ENCODE measurements at regions not wholly inside any gene's neighbourhood (a gene's known extent, or its start where the extent isn't known, plus 50 kb on each side); places are given as distances from the start of the nearest gene placed in this dataset.

DNA sequence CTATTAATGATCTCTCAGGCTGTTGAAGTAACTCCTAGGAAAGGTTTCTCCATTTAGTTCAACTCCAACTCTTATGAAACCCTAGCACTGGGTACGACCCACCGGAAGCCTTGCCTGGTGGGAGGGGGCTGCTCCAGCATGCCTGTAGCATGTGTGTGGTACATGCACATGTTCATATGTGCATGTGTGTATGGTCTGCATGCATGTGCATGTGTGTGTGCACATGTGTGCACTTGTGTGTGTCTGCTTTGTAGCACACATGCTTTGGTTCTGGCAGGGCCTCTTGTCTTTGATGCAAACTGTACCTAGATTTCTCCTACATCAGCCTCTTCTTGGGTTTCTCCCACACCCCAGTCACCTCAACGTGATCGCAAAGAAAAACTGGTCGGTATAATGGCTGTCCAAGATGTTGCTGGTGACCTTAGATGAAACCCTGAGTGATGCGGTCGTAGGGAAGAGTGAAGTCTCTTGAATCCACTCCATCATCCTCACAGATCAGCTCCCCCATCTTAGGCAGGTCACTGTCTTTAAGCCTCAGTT lies 193.5 kb downstream of the MYLK4 start:
- H3K4me1 ChIP-seq (ENCODE audit: control insufficient read depth in 3 of 3, insufficient read depth in 3 of 3, low read length in 3 of 3) = no peaks in the 10 kb centered on the region
- no peak overlapping the region for H3K27ac ChIP-seq (ENCODE audit: low read depth, low read length)
- no peak overlapping the region for H3K4me3 ChIP-seq (ENCODE audit: low read length in 3 of 3)
- no peak overlapping the region for H3K9ac ChIP-seq (ENCODE audit: low read depth in 1 of 3, low read length in 3 of 3)
- no peaks in the 10 kb centered on the region for H3K9me3 ChIP-seq (ENCODE audit: control insufficient read depth in 3 of 3, low read length in 3 of 3)
- H3K36me3 ChIP-seq (ENCODE audit: control insufficient read depth in 3 of 3, insufficient read depth in 3 of 3, low read length in 3 of 3) = no peaks in the 10 kb centered on the region
- H3K27me3 ChIP-seq (ENCODE audit: control insufficient read depth in 3 of 3, insufficient read depth in 3 of 3, low read length in 3 of 3) = peaks cover 0 to 8% (median 0%) of the 10 kb centered on the region in 3 donors

DNA sequence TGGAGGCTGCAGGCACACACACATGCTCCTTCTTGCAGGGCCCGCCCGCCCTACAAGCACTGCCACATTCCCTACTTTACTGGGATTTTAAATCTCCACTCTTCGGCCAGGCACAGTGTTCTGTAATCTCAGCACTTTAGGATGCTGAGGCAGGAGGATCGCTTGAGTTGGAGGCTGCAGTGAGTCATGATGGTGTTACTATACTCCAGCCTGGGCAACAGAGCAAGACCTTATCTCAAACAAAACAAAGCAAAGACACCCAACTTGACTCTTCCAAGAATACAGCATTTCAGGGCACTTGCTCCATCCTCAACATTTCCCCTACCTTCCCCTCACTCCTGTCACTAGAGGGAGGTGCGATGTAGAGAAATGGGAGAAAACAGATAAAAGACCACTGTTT lies 194.0 kb downstream of the MYLK4 start:
- peaks cover 0 to 6% (median 0%) of the 10 kb centered on the region in 3 donors for H3K27me3 ChIP-seq (ENCODE audit: control insufficient read depth in 3 of 3, insufficient read depth in 3 of 3, low read length in 3 of 3)

DNA sequence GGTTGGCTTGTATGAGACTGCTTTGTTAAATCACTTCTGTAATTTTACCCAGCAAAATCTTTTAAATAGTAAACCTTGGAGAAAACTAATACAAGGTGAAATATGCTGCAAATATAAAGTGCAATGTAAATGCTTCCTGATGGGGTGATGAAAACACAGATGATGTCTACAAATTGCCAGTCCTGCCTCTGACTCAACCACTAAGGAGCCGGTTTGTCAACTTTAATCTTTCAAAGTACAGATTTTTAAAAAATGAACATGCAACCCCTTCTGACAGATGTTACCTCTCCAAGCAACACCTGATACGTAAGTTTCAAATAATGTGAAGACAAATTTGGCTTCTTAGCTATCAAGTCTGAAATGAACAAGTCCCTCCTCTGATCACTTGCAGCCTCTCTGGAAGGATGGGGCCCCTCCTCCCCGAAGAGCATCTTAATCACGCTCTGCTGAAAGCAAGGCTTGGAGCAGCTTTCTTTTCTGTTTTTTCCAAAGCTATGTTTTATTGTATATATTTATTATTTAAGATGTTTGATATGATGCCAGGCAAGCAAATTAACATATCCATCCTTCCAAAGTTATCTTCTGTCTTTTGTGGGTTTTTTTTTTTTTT lies 196.0 kb downstream of the MYLK4 start:
- H3K9me3 ChIP-seq (ENCODE audit: control insufficient read depth in 3 of 3, low read length in 3 of 3) = no peaks in the 10 kb centered on the region
- no peaks in the 10 kb centered on the region for H3K4me1 ChIP-seq (ENCODE audit: control insufficient read depth in 3 of 3, insufficient read depth in 3 of 3, low read length in 3 of 3)
- H3K36me3 ChIP-seq (ENCODE audit: control insufficient read depth in 3 of 3, insufficient read depth in 3 of 3, low read length in 3 of 3) = no peaks in the 10 kb centered on the region
- no peak overlapping the region for H3K27ac ChIP-seq (ENCODE audit: low read depth, low read length)
- peaks cover 0 to 6% (median 0%) of the 10 kb centered on the region in 3 donors for H3K27me3 ChIP-seq (ENCODE audit: control insufficient read depth in 3 of 3, insufficient read depth in 3 of 3, low read length in 3 of 3)
- no peak overlapping the region for H3K4me3 ChIP-seq (ENCODE audit: low read length in 3 of 3)
- no peak overlapping the region for H3K9ac ChIP-seq (ENCODE audit: low read depth in 1 of 3, low read length in 3 of 3)

More for the DNA sequence above, 194.0 kb downstream of the MYLK4 start:
- Histone ChIP-seq H3K4me1 (ENCODE audit: control insufficient read depth in 3 of 3, insufficient read depth in 3 of 3, low read length in 3 of 3) (no peaks in the 10 kb centered on the region), H3K27ac (ENCODE audit: low read depth, low read length) (no peak overlapping the region), H3K4me3 (ENCODE audit: low read length in 3 of 3) (no peak overlapping the region), H3K9ac (ENCODE audit: low read depth in 1 of 3, low read length in 3 of 3) (no peak overlapping the region), H3K36me3 (ENCODE audit: control insufficient read depth in 3 of 3, insufficient read depth in 3 of 3, low read length in 3 of 3) (no peaks in the 10 kb centered on the region), H3K9me3 (ENCODE audit: control insufficient read depth in 3 of 3, low read length in 3 of 3) (no peaks in the 10 kb centered on the region)

DNA sequence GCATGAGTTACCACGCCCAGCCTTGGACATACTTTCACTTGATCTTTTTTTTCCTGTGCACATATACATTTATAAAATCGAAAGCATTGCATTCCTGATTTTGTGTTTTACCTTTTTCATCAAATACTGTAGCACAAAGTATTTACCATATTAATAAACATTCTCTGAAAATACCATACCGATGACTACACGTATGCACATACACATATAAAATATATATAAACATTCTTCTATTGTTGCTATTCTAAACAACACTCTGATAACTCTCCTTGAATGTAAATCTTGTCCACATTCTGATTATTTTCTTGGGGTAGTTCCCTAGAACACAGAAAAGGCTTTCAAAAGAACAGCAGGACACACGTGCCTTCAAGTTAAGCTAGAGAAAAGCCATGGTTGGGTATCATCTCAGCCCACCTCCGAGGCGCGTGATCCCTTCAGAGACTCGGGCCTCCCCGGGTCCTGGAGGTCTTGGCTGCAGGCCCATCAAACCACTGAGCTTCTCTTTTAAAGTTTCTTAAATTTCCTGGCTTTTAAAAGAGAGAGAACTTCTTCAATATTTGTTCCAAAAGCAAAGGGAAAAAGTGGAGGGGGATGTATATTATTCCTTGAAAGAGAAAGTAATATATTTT lies 198.1 kb downstream of the MYLK4 start:
- Histone ChIP-seq H3K4me1 (ENCODE audit: control insufficient read depth in 3 of 3, insufficient read depth in 3 of 3, low read length in 3 of 3) (no peaks in the 10 kb centered on the region), H3K27me3 (ENCODE audit: control insufficient read depth in 3 of 3, insufficient read depth in 3 of 3, low read length in 3 of 3) (peaks cover 0 to 3% (median 0%) of the 10 kb centered on the region in 3 donors), H3K9ac (ENCODE audit: low read depth in 1 of 3, low read length in 3 of 3) (no peak overlapping the region), H3K27ac (ENCODE audit: low read depth, low read length) (no peak overlapping the region), H3K36me3 (ENCODE audit: control insufficient read depth in 3 of 3, insufficient read depth in 3 of 3, low read length in 3 of 3) (no peaks in the 10 kb centered on the region), H3K4me3 (ENCODE audit: low read length in 3 of 3) (no peak overlapping the region), H3K9me3 (ENCODE audit: control insufficient read depth in 3 of 3, low read length in 3 of 3) (peaks cover 0 to 2% (median 0%) of the 10 kb centered on the region in 3 donors)

DNA sequence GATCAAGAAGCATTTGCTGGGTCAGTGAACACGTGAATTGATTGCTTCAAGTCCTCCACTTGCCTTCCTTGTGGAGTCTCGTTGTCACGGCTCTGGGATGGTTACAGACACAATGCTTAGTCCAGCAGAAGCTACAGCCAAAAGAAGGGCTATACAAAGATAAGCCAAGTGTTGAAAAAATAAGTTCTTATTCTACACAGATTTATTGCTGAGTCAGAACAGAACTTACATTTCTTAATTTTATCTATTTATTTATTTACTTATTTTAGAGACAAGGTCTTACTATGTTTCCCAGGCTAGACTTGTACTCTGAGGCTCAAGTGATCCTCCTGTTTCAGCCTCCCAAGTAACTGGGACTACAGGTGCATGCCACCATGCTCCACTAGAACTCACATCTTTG lies 199.0 kb downstream of the MYLK4 start:
- no peak overlapping the region for H3K4me3 ChIP-seq (ENCODE audit: low read length in 3 of 3)
- no peak overlapping the region for H3K9ac ChIP-seq (ENCODE audit: low read depth in 1 of 3, low read length in 3 of 3)
- H3K36me3 ChIP-seq (ENCODE audit: control insufficient read depth in 3 of 3, insufficient read depth in 3 of 3, low read length in 3 of 3) = no peaks in the 10 kb centered on the region
- no peak overlapping the region for H3K27ac ChIP-seq (ENCODE audit: low read depth, low read length)
- H3K4me1 ChIP-seq (ENCODE audit: control insufficient read depth in 3 of 3, insufficient read depth in 3 of 3, low read length in 3 of 3) = no peaks in the 10 kb centered on the region
- H3K9me3 ChIP-seq (ENCODE audit: control insufficient read depth in 3 of 3, low read length in 3 of 3) = peaks cover 0 to 2% (median 0%) of the 10 kb centered on the region in 3 donors
- H3K27me3 ChIP-seq (ENCODE audit: control insufficient read depth in 3 of 3, insufficient read depth in 3 of 3, low read length in 3 of 3) = no peaks in the 10 kb centered on the region

DNA sequence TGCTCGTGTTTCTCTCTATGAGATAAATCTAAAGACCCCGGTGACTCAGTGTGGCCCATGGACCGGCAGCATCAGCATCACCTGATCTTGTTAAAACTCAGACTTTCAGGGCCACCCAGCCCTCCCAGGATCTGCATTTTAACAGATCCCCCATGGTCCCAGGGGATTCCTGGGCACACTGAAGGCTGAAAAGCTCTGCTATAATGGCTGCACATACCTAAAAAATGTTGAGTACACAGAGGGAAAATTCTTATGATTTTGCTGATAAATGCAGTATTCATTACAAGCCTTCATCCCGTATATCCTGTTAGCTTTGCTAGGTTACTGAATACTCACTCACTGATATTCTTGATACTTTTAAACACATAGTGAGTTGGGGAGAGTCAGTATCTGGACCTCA lies 200.5 kb downstream of the MYLK4 start:
- Histone ChIP-seq H3K27ac (ENCODE audit: low read depth, low read length) (no peak overlapping the region), H3K4me1 (ENCODE audit: control insufficient read depth in 3 of 3, insufficient read depth in 3 of 3, low read length in 3 of 3) (no peaks in the 10 kb centered on the region), H3K9me3 (ENCODE audit: control insufficient read depth in 3 of 3, low read length in 3 of 3) (peaks cover 0 to 2% (median 0%) of the 10 kb centered on the region in 3 donors), H3K9ac (ENCODE audit: low read depth in 1 of 3, low read length in 3 of 3) (no peak overlapping the region), H3K36me3 (ENCODE audit: control insufficient read depth in 3 of 3, insufficient read depth in 3 of 3, low read length in 3 of 3) (no peaks in the 10 kb centered on the region), H3K27me3 (ENCODE audit: control insufficient read depth in 3 of 3, insufficient read depth in 3 of 3, low read length in 3 of 3) (no peaks in the 10 kb centered on the region), H3K4me3 (ENCODE audit: low read length in 3 of 3) (no peak overlapping the region)

DNA sequence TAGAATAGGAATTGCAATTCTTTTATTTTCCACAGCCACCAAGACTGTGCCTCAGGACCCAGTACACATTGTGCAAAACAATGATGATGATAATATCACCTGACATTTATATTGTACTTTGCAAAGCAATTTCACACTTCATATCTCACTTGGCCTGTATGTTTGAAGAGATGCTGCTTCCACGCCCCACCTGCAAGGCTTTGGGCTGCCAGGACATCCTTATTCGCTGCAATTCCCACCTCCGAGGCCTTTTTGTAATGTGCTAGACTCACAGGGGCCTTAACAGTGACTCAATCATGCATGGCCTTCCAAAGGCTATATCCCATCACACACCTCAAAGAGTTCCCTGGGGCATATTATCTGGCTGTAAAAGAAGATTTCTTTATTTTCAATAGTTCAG lies 200.9 kb downstream of the MYLK4 start:
- no peak overlapping the region for H3K4me3 ChIP-seq (ENCODE audit: low read length in 3 of 3)
- H3K27me3 ChIP-seq (ENCODE audit: control insufficient read depth in 3 of 3, insufficient read depth in 3 of 3, low read length in 3 of 3) = no peaks in the 10 kb centered on the region

DNA sequence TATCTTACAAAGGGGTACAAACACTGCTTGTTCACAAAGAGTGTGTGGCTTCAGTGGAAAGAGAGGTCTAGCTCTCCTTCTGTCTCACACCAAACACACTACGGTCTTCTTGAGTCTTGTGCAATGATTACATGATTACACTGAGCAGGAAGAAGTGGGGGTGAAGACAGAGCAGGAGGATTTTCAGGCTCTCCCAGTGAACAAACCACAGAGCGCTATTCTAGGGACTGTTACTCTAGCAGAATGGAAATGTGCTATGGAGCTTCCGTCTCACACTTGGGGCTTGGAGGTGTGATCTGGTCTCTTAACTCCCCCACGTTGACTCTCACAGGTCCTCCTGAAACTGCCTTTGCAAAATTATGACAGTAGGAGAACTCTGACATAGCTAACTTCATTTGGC lies 203.4 kb downstream of the MYLK4 start:
- H3K27me3 ChIP-seq (ENCODE audit: control insufficient read depth in 3 of 3, insufficient read depth in 3 of 3, low read length in 3 of 3) = peaks cover 0 to 5% (median 0%) of the 10 kb centered on the region in 3 donors
- peaks cover 0 to 4% (median 0%) of the 10 kb centered on the region in 3 donors for H3K9me3 ChIP-seq (ENCODE audit: control insufficient read depth in 3 of 3, low read length in 3 of 3)
- no peak overlapping the region for H3K27ac ChIP-seq (ENCODE audit: low read depth, low read length)
- no peaks in the 10 kb centered on the region for H3K36me3 ChIP-seq (ENCODE audit: control insufficient read depth in 3 of 3, insufficient read depth in 3 of 3, low read length in 3 of 3)
- H3K4me1 ChIP-seq (ENCODE audit: control insufficient read depth in 3 of 3, insufficient read depth in 3 of 3, low read length in 3 of 3) = no peaks in the 10 kb centered on the region
- no peak overlapping the region for H3K4me3 ChIP-seq (ENCODE audit: low read length in 3 of 3)
- H3K9ac ChIP-seq (ENCODE audit: low read depth in 1 of 3, low read length in 3 of 3) = no peak overlapping the region

More for the DNA sequence above, 200.9 kb downstream of the MYLK4 start:
- H3K9ac ChIP-seq (ENCODE audit: low read depth in 1 of 3, low read length in 3 of 3) = no peak overlapping the region
- no peaks in the 10 kb centered on the region for H3K36me3 ChIP-seq (ENCODE audit: control insufficient read depth in 3 of 3, insufficient read depth in 3 of 3, low read length in 3 of 3)
- no peaks in the 10 kb centered on the region for H3K4me1 ChIP-seq (ENCODE audit: control insufficient read depth in 3 of 3, insufficient read depth in 3 of 3, low read length in 3 of 3)
- peaks cover 0 to 2% (median 0%) of the 10 kb centered on the region in 3 donors for H3K9me3 ChIP-seq (ENCODE audit: control insufficient read depth in 3 of 3, low read length in 3 of 3)
- no peak overlapping the region for H3K27ac ChIP-seq (ENCODE audit: low read depth, low read length)

DNA sequence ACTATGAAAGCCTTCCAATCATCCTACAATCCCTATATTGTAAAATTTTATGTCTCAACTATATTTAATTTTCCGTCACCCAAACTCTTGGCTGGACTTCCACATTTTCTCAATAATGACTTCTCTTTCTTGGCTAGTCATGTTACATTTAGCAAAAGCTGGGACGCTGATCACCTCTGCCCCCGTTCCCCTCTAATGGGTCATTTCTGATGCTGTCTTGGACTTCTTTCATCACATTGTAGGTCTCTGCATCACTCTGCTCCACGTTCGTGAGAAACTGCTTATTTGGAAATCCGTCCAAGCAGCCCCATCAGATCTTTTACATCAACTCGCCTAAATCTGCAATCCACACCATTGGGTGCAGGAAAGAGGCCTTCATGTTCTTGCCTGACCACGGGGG lies 203.8 kb downstream of the MYLK4 start:
- Histone ChIP-seq H3K4me1 (ENCODE audit: control insufficient read depth in 3 of 3, insufficient read depth in 3 of 3, low read length in 3 of 3) (no peaks in the 10 kb centered on the region), H3K9me3 (ENCODE audit: control insufficient read depth in 3 of 3, low read length in 3 of 3) (peaks cover 0 to 4% (median 0%) of the 10 kb centered on the region in 3 donors), H3K36me3 (ENCODE audit: control insufficient read depth in 3 of 3, insufficient read depth in 3 of 3, low read length in 3 of 3) (no peaks in the 10 kb centered on the region), H3K9ac (ENCODE audit: low read depth in 1 of 3, low read length in 3 of 3) (no peak overlapping the region), H3K4me3 (ENCODE audit: low read length in 3 of 3) (no peak overlapping the region), H3K27ac (ENCODE audit: low read depth, low read length) (no peak overlapping the region), H3K27me3 (ENCODE audit: control insufficient read depth in 3 of 3, insufficient read depth in 3 of 3, low read length in 3 of 3) (peaks cover 0 to 5% (median 0%) of the 10 kb centered on the region in 3 donors)

DNA sequence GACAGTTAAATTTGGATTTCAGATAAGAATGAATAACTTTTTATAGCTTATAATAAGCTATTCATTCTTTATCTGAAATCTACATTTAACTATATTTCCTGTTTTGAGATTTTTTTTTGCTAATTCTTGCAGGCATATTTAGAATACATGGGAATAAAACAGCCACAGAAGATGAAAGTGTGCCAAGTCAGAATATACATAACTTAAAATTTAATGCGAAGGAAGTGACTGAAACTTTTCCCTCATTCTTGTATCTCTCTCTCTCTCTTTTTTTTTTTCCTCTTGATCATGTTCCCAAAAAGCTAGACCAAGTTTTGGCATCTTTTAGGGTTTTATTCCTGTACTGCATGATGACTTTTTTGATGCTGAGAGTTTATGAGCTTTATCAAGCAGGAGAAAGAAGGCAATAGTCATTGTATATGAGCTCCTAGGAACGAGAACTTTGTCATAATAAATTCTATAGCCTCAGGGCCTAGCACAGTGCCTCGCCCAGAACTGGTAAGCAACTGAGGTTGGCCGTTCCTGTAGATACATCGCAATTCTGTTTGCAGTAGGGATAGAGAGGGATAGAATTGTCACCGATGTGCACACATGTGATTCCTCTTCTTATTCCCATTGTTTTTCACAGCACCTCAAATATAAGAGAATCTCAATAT lies 205.2 kb downstream of the MYLK4 start:
- Histone ChIP-seq H3K4me3 (ENCODE audit: low read length in 3 of 3) (no peak overlapping the region), H3K27me3 (ENCODE audit: control insufficient read depth in 3 of 3, insufficient read depth in 3 of 3, low read length in 3 of 3) (peaks cover 0 to 5% (median 0%) of the 10 kb centered on the region in 3 donors), H3K9ac (ENCODE audit: low read depth in 1 of 3, low read length in 3 of 3) (no peak overlapping the region)

More for the DNA sequence above, 205.2 kb downstream of the MYLK4 start:
- no peaks in the 10 kb centered on the region for H3K4me1 ChIP-seq (ENCODE audit: control insufficient read depth in 3 of 3, insufficient read depth in 3 of 3, low read length in 3 of 3)
- no peaks in the 10 kb centered on the region for H3K36me3 ChIP-seq (ENCODE audit: control insufficient read depth in 3 of 3, insufficient read depth in 3 of 3, low read length in 3 of 3)
- H3K9me3 ChIP-seq (ENCODE audit: control insufficient read depth in 3 of 3, low read length in 3 of 3) = peaks cover 0 to 4% (median 0%) of the 10 kb centered on the region in 3 donors
- no peak overlapping the region for H3K27ac ChIP-seq (ENCODE audit: low read depth, low read length)

Data from skeletal muscle tissue (tissue), 3 donors.